GM12891 (cell line): ENCODE measurements at regions not wholly inside any gene's neighbourhood (a gene's known extent, or its start where the extent isn't known, plus 50 kb on each side); places are given as distances from the start of the nearest gene placed in this dataset.

Source experiments
- POLR2A ChIP-seq: IDR thresholded peaks from 2 replicates; pipeline ENCODE4 v1.6.1; 2011; ENCODE audit warnings: low read depth, low read length, control low read depth
- POLR2AphosphoS5 ChIP-seq: IDR thresholded peaks from 2 replicates; pipeline ENCODE4 v1.6.1; 2011; ENCODE audit warnings: low read depth, low read length, control low read depth

GRCh38 chr13:95356916-95357315 is 55.7 kb upstream of the ABCC4 start:
- TF ChIP-seq POLR2AphosphoS5 = no peak
- no peak for TF ChIP-seq POLR2A
